ENCODE measurements at regions not wholly inside any gene's neighbourhood (a gene's known extent, or its start where the extent isn't known, plus 50 kb on each side); places are given as distances from the start of the nearest gene placed in this dataset.

DNA sequence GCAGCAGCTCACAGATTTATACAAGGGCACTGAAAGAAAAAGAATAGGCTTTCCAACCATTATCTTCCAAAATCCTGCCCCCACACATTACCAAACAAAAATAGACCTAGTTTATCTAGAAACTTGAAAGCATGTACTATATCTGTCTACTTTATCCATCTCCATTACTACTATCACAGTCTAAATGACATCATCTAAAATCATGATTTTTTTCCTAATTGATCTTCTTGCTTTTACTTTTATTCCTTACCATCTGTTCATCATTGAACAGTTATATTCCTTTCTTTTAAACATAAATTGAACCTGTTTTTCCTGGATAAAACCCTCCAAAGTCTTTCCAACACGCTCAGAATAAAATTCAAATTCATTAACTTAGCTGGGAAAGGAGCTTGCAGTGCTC, 414.7 kb downstream of the KCTD12 start:
- Histone ChIP-seq H3K4me3 (no peak overlapping the region), H3K9me3 (no peaks in the 10 kb centered on the region), H3K27me3 (no peaks in the 10 kb centered on the region), H3K36me3 (no peaks in the 10 kb centered on the region), H3K27ac (no peak overlapping the region), H3K4me1 (peaks cover 0 to 26% (median 0%) of the 10 kb centered on the region in 3 donors)
- TF ChIP-seq POLR2A (IDR thresholded peaks at IDR 0.05), result no peak
- TF ChIP-seq, protein P1, sequence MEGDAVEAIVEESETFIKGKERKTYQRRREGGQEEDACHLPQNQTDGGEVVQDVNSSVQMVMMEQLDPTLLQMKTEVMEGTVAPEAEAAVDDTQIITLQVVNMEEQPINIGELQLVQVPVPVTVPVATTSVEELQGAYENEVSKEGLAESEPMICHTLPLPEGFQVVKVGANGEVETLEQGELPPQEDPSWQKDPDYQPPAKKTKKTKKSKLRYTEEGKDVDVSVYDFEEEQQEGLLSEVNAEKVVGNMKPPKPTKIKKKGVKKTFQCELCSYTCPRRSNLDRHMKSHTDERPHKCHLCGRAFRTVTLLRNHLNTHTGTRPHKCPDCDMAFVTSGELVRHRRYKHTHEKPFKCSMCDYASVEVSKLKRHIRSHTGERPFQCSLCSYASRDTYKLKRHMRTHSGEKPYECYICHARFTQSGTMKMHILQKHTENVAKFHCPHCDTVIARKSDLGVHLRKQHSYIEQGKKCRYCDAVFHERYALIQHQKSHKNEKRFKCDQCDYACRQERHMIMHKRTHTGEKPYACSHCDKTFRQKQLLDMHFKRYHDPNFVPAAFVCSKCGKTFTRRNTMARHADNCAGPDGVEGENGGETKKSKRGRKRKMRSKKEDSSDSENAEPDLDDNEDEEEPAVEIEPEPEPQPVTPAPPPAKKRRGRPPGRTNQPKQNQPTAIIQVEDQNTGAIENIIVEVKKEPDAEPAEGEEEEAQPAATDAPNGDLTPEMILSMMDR (IDR thresholded peaks at IDR 0.05), result no peak
- TF ChIP-seq EP300 (IDR thresholded peaks at IDR 0.05), result no peak
- no peak for TF ChIP-seq POLR2AphosphoS5 (IDR thresholded peaks at IDR 0.05)
- 47 to 88% methylated on average over 1 of the region's 1 CpG for WGBS, 2 donors (ENCODE audit: low coverage in 1 of 2)
- no peak for ATAC-seq

DNA sequence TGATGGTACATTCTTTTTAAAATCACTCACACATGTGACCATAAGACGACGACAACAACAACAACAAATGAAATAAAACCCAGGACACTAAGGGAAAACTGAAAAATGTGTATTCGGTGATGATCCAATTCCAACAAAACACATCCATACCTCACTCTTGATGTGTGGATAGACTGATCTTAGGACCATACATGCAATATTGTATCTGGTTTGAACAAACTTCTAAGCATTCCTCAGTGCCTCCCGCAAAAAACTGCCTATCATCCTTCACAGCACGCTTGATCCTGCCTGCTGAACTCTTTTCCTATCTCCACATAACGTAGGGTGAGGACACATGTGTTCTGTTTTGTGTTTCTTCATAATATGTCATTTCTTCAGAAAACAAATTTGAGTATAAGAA, 415.2 kb downstream of the KCTD12 start:
- H3K4me3 ChIP-seq, result no peak overlapping the region
- peaks cover 0 to 26% (median 0%) of the 10 kb centered on the region in 3 donors for H3K4me1 ChIP-seq
- no peaks in the 10 kb centered on the region for H3K36me3 ChIP-seq
- no peak for TF ChIP-seq POLR2AphosphoS5 (IDR thresholded peaks at IDR 0.05)
- TF ChIP-seq, protein P1 (IDR thresholded peaks at IDR 0.05), result no peak
- TF ChIP-seq POLR2A (IDR thresholded peaks at IDR 0.05), result no peak
- TF ChIP-seq EP300 (IDR thresholded peaks at IDR 0.05), result no peak
- no peaks in the 10 kb centered on the region for H3K9me3 ChIP-seq
- H3K27me3 ChIP-seq, result no peaks in the 10 kb centered on the region
- ATAC-seq, result no peak
- WGBS, 2 donors (ENCODE audit: low coverage in 1 of 2), result 78 to 84% methylated on average over 6 of the region's 6 CpGs
- H3K27ac ChIP-seq, result no peak overlapping the region

- no peaks in the 10 kb centered on the region for H3K4me1 ChIP-seq
- TF ChIP-seq, protein P1 (IDR thresholded peaks at IDR 0.05), result no peak
- no peak overlapping the region for H3K4me3 ChIP-seq
- H3K9me3 ChIP-seq, result no peaks in the 10 kb centered on the region
- H3K27ac ChIP-seq, result no peak overlapping the region
- H3K27me3 ChIP-seq, result no peaks in the 10 kb centered on the region
- H3K36me3 ChIP-seq, result no peaks in the 10 kb centered on the region
- 0 to 30% methylated on average over 1 of the region's 1 CpG for WGBS, 2 donors (ENCODE audit: low coverage in 1 of 2)
- ATAC-seq, result no peak
These were observed 420.2 kb downstream of the KCTD12 start for GRCh38 chr13:76466043-76466442.

GRCh38 chr13:76463314-76463713, 422.9 kb downstream of the KCTD12 start:
- Histone ChIP-seq H3K4me1 (no peaks in the 10 kb centered on the region), H3K27me3 (no peaks in the 10 kb centered on the region), H3K36me3 (no peaks in the 10 kb centered on the region), H3K9me3 (no peaks in the 10 kb centered on the region), H3K4me3 (no peak overlapping the region), H3K27ac (no peak overlapping the region)
- TF ChIP-seq POLR2A (IDR thresholded peaks at IDR 0.05) (no peak), POLR2AphosphoS5 (IDR thresholded peaks at IDR 0.05) (no peak), EP300 (IDR thresholded peaks at IDR 0.05) (no peak)
- TF ChIP-seq, protein P1 (IDR thresholded peaks at IDR 0.05), result no peak
- ATAC-seq, result no peak
- 92 to 94% methylated on average over 2 of the region's 2 CpGs for WGBS, 2 donors (ENCODE audit: low coverage in 1 of 2)

DNA sequence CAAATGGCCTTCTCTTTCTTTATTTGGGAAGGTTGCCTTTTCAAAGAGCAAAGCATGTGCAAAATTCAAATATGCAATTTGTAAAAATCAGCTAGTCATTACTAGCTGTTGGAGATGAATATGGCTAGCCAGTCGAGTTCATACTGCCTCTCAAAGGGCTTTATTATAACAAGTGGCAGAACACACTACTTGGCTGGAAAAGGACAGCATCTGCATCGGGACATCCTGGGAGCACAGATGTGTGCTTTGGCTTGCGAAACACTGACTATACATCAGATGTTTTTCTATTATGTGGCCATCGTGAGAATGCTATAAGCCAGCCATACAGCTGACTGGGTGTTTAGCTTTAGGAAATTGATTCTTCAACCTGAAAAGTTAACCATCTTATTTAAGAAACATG, 424.2 kb downstream of the KCTD12 start:
- H3K4me3 ChIP-seq, result no peak overlapping the region
- ATAC-seq, result no peak
- WGBS, 2 donors (ENCODE audit: low coverage in 1 of 2), result 48 to 55% methylated on average over 4 of the region's 4 CpGs
- no peaks in the 10 kb centered on the region for H3K36me3 ChIP-seq
- no peaks in the 10 kb centered on the region for H3K9me3 ChIP-seq
- no peaks in the 10 kb centered on the region for H3K27me3 ChIP-seq
- TF ChIP-seq, protein P1 (IDR thresholded peaks at IDR 0.05), result no peak
- TF ChIP-seq POLR2A (IDR thresholded peaks at IDR 0.05) (no peak), POLR2AphosphoS5 (IDR thresholded peaks at IDR 0.05) (no peak), EP300 (IDR thresholded peaks at IDR 0.05) (no peak)
- H3K27ac ChIP-seq, result no peak overlapping the region
- H3K4me1 ChIP-seq, result no peaks in the 10 kb centered on the region
